ENCODE measurements at regions not wholly inside any gene's neighbourhood (a gene's known extent, or its start where the extent isn't known, plus 50 kb on each side); places are given as distances from the start of the nearest gene placed in this dataset.
"Not testable (repeated sequence)": the region's sequence is repeated elsewhere in the genome, so short reads cannot be mapped to it uniquely, and the experiment has no call there.

DNA sequence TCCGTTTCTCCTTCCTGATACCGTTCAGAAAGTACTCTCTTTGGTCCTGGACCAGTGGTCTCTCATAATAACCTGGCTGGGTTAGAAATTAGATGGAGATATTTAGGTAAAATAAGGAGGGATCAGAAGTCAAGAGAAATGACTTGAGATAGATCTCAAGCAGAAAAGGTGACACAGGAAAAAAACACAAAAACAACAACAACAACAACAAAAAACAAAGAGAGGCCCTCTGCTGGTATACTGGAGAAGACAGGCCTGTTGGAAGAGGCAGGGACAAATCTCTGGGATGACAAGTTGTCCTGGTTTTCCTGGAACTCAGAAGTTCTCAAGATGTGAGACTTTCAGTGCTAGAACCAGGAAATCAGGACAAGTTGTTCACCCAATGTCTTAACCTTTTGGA lies 430.5 kb downstream of the SHISA9 start:
- Histone ChIP-seq H3K27ac (no peak overlapping the region), H3K4me1 (no peaks in the 10 kb centered on the region), H3K9me3 (no peaks in the 10 kb centered on the region), H3K36me3 (no peaks in the 10 kb centered on the region), H3K4me3 (no peak overlapping the region), H3K27me3 (no peaks in the 10 kb centered on the region)
- TF ChIP-seq, protein P1, sequence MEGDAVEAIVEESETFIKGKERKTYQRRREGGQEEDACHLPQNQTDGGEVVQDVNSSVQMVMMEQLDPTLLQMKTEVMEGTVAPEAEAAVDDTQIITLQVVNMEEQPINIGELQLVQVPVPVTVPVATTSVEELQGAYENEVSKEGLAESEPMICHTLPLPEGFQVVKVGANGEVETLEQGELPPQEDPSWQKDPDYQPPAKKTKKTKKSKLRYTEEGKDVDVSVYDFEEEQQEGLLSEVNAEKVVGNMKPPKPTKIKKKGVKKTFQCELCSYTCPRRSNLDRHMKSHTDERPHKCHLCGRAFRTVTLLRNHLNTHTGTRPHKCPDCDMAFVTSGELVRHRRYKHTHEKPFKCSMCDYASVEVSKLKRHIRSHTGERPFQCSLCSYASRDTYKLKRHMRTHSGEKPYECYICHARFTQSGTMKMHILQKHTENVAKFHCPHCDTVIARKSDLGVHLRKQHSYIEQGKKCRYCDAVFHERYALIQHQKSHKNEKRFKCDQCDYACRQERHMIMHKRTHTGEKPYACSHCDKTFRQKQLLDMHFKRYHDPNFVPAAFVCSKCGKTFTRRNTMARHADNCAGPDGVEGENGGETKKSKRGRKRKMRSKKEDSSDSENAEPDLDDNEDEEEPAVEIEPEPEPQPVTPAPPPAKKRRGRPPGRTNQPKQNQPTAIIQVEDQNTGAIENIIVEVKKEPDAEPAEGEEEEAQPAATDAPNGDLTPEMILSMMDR (IDR thresholded peaks at IDR 0.05): no peak
- no peak for ATAC-seq
- DNase-seq: no peak
- intact Hi-C loops (cut with DNase I): no loop called here

DNA sequence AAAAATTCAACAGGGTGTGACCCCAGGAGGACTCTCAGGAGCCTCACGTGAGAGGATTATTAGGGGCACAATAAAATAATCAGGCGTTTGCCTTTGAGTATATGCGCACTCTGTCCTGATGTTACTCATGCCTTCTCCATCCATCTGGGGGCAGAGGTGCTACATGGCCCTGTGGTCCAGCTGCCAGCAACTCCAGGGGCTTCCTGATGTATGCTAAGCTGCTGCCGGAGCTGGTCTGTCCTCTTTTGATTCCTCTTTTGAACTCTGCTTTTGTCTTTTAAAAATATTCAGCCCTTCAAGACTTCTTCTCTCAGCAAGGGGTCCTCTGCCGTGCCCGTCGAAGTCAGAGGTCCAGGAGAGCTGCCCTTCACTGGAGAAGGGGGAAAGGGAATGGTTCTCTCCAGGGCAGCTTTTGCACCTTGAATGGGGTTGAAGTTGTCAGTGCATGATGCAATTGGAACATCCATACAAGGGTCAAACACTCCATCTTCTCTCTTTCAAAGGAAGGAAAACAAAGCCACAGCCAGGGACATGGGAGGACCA lies 431.4 kb downstream of the SHISA9 start:
- no peak overlapping the region for H3K4me3 ChIP-seq

DNA sequence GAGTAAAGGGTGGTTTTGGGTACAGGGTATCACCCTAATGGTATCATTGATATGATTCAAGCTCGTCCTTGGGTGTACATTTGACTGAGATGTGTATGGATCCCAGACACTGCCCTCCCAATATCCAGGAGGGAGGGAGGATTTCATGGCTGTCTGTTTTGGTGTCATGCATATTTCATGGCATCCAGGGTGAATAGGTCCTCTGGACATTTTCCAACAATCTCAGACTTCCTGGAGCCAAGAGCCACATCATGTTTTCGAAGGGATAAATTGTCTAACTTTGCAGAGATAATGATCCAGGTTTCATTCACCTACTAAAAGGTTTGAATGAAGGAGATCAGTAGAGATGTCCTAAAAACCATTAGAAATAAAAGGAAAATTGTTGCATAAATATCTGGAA lies 431.9 kb downstream of the SHISA9 start:
- Histone ChIP-seq H3K27me3 (no peaks in the 10 kb centered on the region), H3K4me1 (no peaks in the 10 kb centered on the region), H3K4me3 (no peak overlapping the region), H3K36me3 (no peaks in the 10 kb centered on the region), H3K9me3 (no peaks in the 10 kb centered on the region), H3K27ac (no peak overlapping the region)
- TF ChIP-seq, protein P1 (IDR thresholded peaks at IDR 0.05): no peak
- ATAC-seq: no peak
- DNase-seq: no peak
- intact Hi-C loops (cut with DNase I): no loop called here

More for the DNA sequence above, 431.4 kb downstream of the SHISA9 start:
- ATAC-seq: no peak
- Histone ChIP-seq H3K9me3 (no peaks in the 10 kb centered on the region), H3K4me1 (no peaks in the 10 kb centered on the region), H3K36me3 (no peaks in the 10 kb centered on the region), H3K27me3 (no peaks in the 10 kb centered on the region), H3K27ac (no peak overlapping the region)
- no peak for DNase-seq
- TF ChIP-seq, protein P1 (IDR thresholded peaks at IDR 0.05): no peak
- intact Hi-C loops (cut with DNase I): no loop called here

DNA sequence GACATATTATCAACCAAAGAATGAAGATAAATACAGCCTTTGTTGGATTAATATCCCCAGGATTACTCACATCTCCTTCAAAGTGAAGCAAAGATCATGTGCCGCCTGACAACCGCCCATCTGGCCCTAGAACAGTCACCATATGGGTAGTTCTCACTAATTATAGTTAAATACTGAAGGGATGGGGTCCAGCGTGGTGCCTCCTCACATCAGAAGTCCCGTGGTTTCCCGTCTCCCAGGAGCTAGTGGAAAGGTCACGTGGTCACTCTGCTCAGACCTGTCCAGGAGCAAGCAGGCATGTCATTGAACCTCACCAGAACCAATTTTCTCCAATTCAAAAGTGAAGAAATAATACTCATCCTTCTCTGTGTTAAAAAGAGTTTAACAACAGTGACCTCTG lies 434.5 kb downstream of the SHISA9 start:
- Histone ChIP-seq H3K9me3 (no peaks in the 10 kb centered on the region), H3K4me1 (no peaks in the 10 kb centered on the region), H3K27ac (no peak overlapping the region), H3K4me3 (no peak overlapping the region), H3K36me3 (no peaks in the 10 kb centered on the region), H3K27me3 (no peaks in the 10 kb centered on the region)
- intact Hi-C loops (cut with DNase I): no loop called here
- DNase-seq: no peak
- ATAC-seq: no peak
- TF ChIP-seq, protein P1 (IDR thresholded peaks at IDR 0.05): no peak

DNA sequence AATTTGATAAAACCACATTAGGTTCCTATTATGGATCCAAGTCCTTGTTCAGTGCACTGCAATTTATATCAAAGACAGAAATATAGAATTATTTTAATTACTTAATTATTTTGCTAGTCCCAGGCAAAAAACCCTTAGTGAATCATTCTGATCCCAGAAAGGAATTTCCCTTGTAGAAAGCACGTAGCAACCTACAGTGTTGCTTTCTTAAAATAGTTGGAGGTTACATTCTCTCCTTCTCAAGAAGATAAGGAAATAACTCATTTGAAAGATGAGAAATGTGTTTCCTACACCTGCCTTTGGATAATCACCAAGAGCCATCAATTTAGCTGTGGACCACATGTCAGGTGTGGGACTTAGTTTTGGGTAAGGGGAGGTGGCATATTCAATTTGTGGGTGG lies 434.9 kb downstream of the SHISA9 start:
- Histone ChIP-seq H3K36me3 (no peaks in the 10 kb centered on the region), H3K27ac (no peak overlapping the region), H3K27me3 (no peaks in the 10 kb centered on the region), H3K9me3 (no peaks in the 10 kb centered on the region), H3K4me1 (no peaks in the 10 kb centered on the region), H3K4me3 (no peak overlapping the region)
- ATAC-seq: no peak
- TF ChIP-seq, protein P1 (IDR thresholded peaks at IDR 0.05): no peak
- no peak for DNase-seq
- intact Hi-C loops (cut with DNase I): no loop called here

DNA sequence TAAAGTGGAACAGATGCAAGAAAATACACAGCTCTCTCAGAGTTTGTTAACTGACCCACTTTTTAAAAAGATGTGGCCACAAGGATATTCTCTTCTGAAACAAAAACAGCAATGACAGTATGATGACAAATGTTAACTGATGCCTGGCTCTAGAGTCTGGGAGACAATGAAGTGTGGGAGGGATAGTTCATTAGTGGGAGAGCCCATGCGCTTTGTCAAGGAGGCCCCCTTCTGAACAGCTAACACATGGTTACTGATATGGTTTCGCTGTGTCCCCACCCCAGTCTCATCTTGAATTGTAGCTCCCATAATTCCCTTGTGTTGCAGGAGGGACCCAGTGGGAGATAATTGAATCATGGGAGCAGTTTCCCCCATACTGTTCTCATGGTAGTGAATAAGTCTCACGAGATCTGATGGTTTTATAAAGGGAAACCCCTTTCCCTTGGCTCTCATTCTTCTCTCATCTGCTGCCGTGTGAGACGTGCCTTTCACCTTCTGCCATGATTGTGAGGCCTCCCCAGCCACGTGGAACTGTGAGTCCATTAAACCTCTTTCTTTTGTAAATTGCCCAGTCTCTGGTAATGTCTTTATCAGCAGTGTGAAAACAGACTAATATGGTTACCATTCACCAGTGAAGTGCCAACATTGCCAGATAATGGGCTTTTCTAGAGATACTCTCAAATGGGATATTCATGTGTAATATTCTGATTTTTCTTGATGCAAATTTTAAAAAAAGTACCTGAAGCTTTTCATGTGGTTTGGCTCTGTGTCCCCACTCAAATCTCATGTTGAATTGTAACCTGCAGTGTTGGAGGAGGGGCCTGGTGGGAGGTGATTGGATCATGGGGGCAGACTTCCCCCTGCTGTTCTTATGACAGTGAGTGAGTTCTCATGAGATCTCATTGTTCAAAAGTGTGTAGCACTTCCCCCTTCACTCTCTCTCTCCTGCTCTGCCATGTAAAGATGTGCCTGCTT lies 435.8 kb downstream of the SHISA9 start:
- intact Hi-C loops (cut with DNase I); H3K4me3 ChIP-seq: not testable (repeated sequence)

More for the DNA sequence above, 435.8 kb downstream of the SHISA9 start:
- not testable (repeated sequence) for H3K9me3 ChIP-seq, H3K4me1 ChIP-seq, H3K27me3 ChIP-seq, DNase-seq, H3K36me3 ChIP-seq, ATAC-seq, H3K27ac ChIP-seq

Measured in upper lobe of right lung (tissue), 1 donor.